IMR-90 (cell line): ENCODE measurements at regions not wholly inside any gene's neighbourhood (a gene's known extent, or its start where the extent isn't known, plus 50 kb on each side); places are given as distances from the start of the nearest gene placed in this dataset.
"Not testable (repeated sequence)": the region's sequence is repeated elsewhere in the genome, so short reads cannot be mapped to it uniquely, and the experiment has no call there.

Experiments used
- ATAC-seq: fragments of 200-7000 bp; cut with Tn5 transposase; 2 replicates; pipeline ENCODE4 v1.9.1; 2020; ENCODE audit warnings: low read depth, mild to moderate bottlenecking, moderate library complexity
- BruUV-seq: library from RNA; stranded (reverse); fragments of 400-500 nt; replicated peaks from 2 replicates; lab custom pipeline; 2021; lab: Mats Ljungman, UMichigan
- CTCF ChIA-PET: fragments of 300-600 bp; formaldehyde crosslinking; extraction: SDS; loops from one replicate; lab custom pipeline; 2021; ENCODE audit warnings: antibody characterized with exemption; lab: Yijun Ruan, JAX
- POLR2A ChIA-PET: fragments of 300-600 bp; sonication (Branson Sonifier 250); formaldehyde crosslinking; loops from one replicate; lab custom pipeline; 2022; ENCODE audit warnings: antibody characterized with exemption; ENCODE audit not compliant: unreplicated experiment; lab: Charles Lee
- DNase-seq: peaks from one replicate; pipeline ENCODE4 v3.0.0; 2013
- H2AFZ ChIP-seq: replicated peaks from 2 replicates; pipeline ENCODE3; 2013; ENCODE audit warnings: low read length, mild to moderate bottlenecking; ENCODE audit not compliant: poor library complexity
- H2AK5ac ChIP-seq: 2 replicates; pipeline ENCODE4 v1.6.1; 2013; ENCODE audit warnings: low read depth, low read length, inconsistent platforms
- H2AK9ac ChIP-seq: replicated peaks from 2 replicates; pipeline ENCODE3; 2013; ENCODE audit warnings: mild to moderate bottlenecking, low read depth, low read length, moderate library complexity; ENCODE audit not compliant: poor library complexity
- H2BK120ac ChIP-seq: 2 replicates; pipeline ENCODE4 v1.6.1; 2013; ENCODE audit warnings: low read depth, low read length, inconsistent platforms
- H2BK15ac ChIP-seq: 3 replicates; pipeline ENCODE4 v1.6.1; 2013; ENCODE audit warnings: low read depth, low read length, inconsistent platforms
- H2BK20ac ChIP-seq: 2 replicates; pipeline ENCODE4 v1.6.1; 2013; ENCODE audit warnings: low read depth, mild to moderate bottlenecking, inconsistent platforms, low read length, moderate library complexity
- H2BK5ac ChIP-seq: 2 replicates; pipeline ENCODE4 v1.6.1; 2013; ENCODE audit warnings: mild to moderate bottlenecking, low read depth, low read length, inconsistent platforms; ENCODE audit not compliant: poor library complexity, severe bottlenecking
- H3K14ac ChIP-seq: replicated peaks from 2 replicates; pipeline ENCODE4 v1.6.1; 2013; ENCODE audit warnings: low read depth, low read length, inconsistent platforms
- H3K18ac ChIP-seq: 2 replicates; pipeline ENCODE4 v1.6.1; 2013; ENCODE audit warnings: low read depth, low read length, control low read depth
- H3K23ac ChIP-seq: 2 replicates; pipeline ENCODE4 v1.6.1; 2013; ENCODE audit warnings: low read depth, low read length, inconsistent platforms
- H3K27ac ChIP-seq: 2 replicates; pipeline ENCODE4 v1.5.1; 2013; ENCODE audit warnings: mild to moderate bottlenecking, control low read depth, low read length; ENCODE audit not compliant: insufficient read depth
- H3K27me3 ChIP-seq: 2 replicates; pipeline ENCODE4 v1.6.1; 2013; ENCODE audit warnings: low read length; ENCODE audit not compliant: control insufficient read depth, insufficient read depth
- H3K36me3 ChIP-seq: 2 replicates; pipeline ENCODE4 v1.6.1; 2013; ENCODE audit warnings: low read length, mixed read lengths; ENCODE audit not compliant: control insufficient read depth, insufficient read depth
- H3K4ac ChIP-seq: 2 replicates; pipeline ENCODE4 v1.6.1; 2013; ENCODE audit warnings: low read depth, low read length, inconsistent platforms
- H3K4me1 ChIP-seq: 2 replicates; pipeline ENCODE4 v1.6.1; 2013; ENCODE audit warnings: low read length, mixed read lengths; ENCODE audit not compliant: control insufficient read depth, insufficient read depth
- H3K4me2 ChIP-seq: 2 replicates; pipeline ENCODE4 v1.6.1; 2013; ENCODE audit warnings: low read depth, mild to moderate bottlenecking, control low read depth, low read length, moderate library complexity
- H3K4me3 ChIP-seq: 2 replicates; pipeline ENCODE4 v1.5.1; 2013; ENCODE audit warnings: low read depth, mild to moderate bottlenecking, control low read depth, low read length, moderate library complexity; ENCODE audit not compliant: insufficient read depth
- H3K56ac ChIP-seq: 2 replicates; pipeline ENCODE4 v1.6.1; 2013; ENCODE audit warnings: low read length, inconsistent platforms; ENCODE audit not compliant: insufficient read depth; ENCODE audit errors: extremely low read depth
- H3K79me1 ChIP-seq, 2 experiments: 2 replicates each; pipeline ENCODE4 v1.6.1; 2013; ENCODE audit warnings: low read length in 2 of 2, inconsistent platforms in 1 of 2, low read depth in 1 of 2
- H3K9ac ChIP-seq: 2 replicates; pipeline ENCODE4 v1.6.1; 2013; ENCODE audit warnings: low read depth, low read length, control low read depth
- H3K9me1 ChIP-seq: 2 replicates; pipeline ENCODE4 v1.6.1; 2013; ENCODE audit warnings: low read length, inconsistent platforms; ENCODE audit not compliant: insufficient read depth
- H3K9me3 ChIP-seq: 2 replicates; pipeline ENCODE4 v1.6.1; 2013; ENCODE audit warnings: low read length; ENCODE audit not compliant: control insufficient read depth, insufficient read depth
- H4K20me1 ChIP-seq: 2 replicates; pipeline ENCODE4 v1.6.1; 2013; ENCODE audit warnings: low read length, inconsistent platforms; ENCODE audit not compliant: insufficient read depth
- H4K5ac ChIP-seq: 2 replicates; pipeline ENCODE4 v1.6.1; 2013; ENCODE audit warnings: mild to moderate bottlenecking, low read depth, low read length, control low read depth
- H4K8ac ChIP-seq, 2 experiments: 2 replicates each; pipeline ENCODE4 v1.6.1; 2013; ENCODE audit warnings: low read depth in 2 of 2, low read length in 2 of 2, control low read depth in 1 of 2, inconsistent platforms in 1 of 2
- H4K91ac ChIP-seq: 2 replicates; pipeline ENCODE4 v1.6.1; 2013; ENCODE audit warnings: low read depth, low read length, inconsistent platforms; ENCODE audit not compliant: insufficient read depth
- CTCF ChIP-seq: conservative IDR thresholded peaks from 2 replicates; pipeline ENCODE4 v1.5.1; 2012; ENCODE audit warnings: mild to moderate bottlenecking, low read depth, low read length, improper control_type of control experiment
- NFE2L2 ChIP-seq: fragments of 150-350 bp; IDR thresholded peaks from 2 replicates; pipeline ENCODE4 v1.6.1; 2016; ENCODE audit warnings: low read depth, mild to moderate bottlenecking, low read length
- POLR2A ChIP-seq: IDR thresholded peaks from 2 replicates; pipeline ENCODE4 v1.6.1; 2012; ENCODE audit warnings: mild to moderate bottlenecking, low read depth, low read length
- RAD21 ChIP-seq: IDR thresholded peaks from 2 replicates; pipeline ENCODE4 v1.6.1; 2012; ENCODE audit warnings: low read length, improper control_type of control experiment
- SMC3 ChIP-seq: fragments of 150-350 bp; IDR thresholded peaks from 2 replicates; pipeline ENCODE4 v1.6.1; 2016; ENCODE audit warnings: low read depth, mild to moderate bottlenecking, antibody characterized with exemption, low read length, moderate library complexity
- WGBS, 2 experiments: methylation state at CpG; one replicate each; pipeline versions ENCODE4 v1.1.5 to v1.1.7; 2013; ENCODE audit warnings: missing lambda C conversion rate in 2 of 2; ENCODE audit not compliant: insufficient read length in 1 of 2; ENCODE audit errors: extremely low coverage in 2 of 2; 5-methylcytosine and 5-hydroxymethylcytosine counted together
- dilution Hi-C: fragments of 300-500 bp; cut with HindIII; formaldehyde crosslinking; loops from one replicate; pipeline ENCODE4 v1.14.3; 2018; ENCODE audit warnings: low sequenced_read_pairs; ENCODE audit not compliant: unreplicated experiment
- in situ Hi-C: fragments of 300-500 bp; cut with MboI; formaldehyde crosslinking; loops from 3 replicates; pipeline ENCODE4 v1.14.3; 2019; ENCODE audit warnings: low sequenced_read_pairs, inconsistent platforms, mixed read lengths
- intact Hi-C: fragments of 100-400 bp; cut with micrococcal nuclease; formaldehyde crosslinking; loops from 2 replicates; pipeline ENCODE4 v1.10.0; 2022

GRCh38 chr1:70790232-70790923 is 257.2 kb downstream of the PTGER3 start:
- Histone ChIP-seq H3K4me2 (no peak overlapping the region), H4K91ac (no peak overlapping the region), H2BK120ac (no peak overlapping the region), H3K4me3 (no peak overlapping the region), H3K56ac (no peak overlapping the region), H3K9me1 (no peaks in the 10 kb centered on the region), H3K4me1 (no peaks in the 10 kb centered on the region), H2AK5ac (no peak overlapping the region), H2BK5ac (no peak overlapping the region), H4K5ac (no peak overlapping the region), H2AFZ (no peak overlapping the region), H2BK20ac (no peak overlapping the region), H4K8ac (no peak overlapping the region), H2AK9ac (no peak overlapping the region), H3K14ac (no peak overlapping the region), H4K20me1 (no peaks in the 10 kb centered on the region), H3K4ac (no peak overlapping the region), H3K9me3 (no peaks in the 10 kb centered on the region), H2BK15ac (no peak overlapping the region), H3K9ac (no peak overlapping the region), H3K27ac (no peak overlapping the region), H3K79me1 (no peaks in the 10 kb centered on the region), H3K18ac (no peak overlapping the region), H3K27me3 (no peaks in the 10 kb centered on the region), H3K36me3 (no peaks in the 10 kb centered on the region), H3K23ac (no peak overlapping the region)
- in situ Hi-C loops (no loop called here), dilution Hi-C loops (no loop called here), intact Hi-C loops (no loop called here)
- CTCF ChIA-PET, result no interaction called here
- TF ChIP-seq NFE2L2 (no peak), RAD21 (no peak), SMC3 (no peak), CTCF (no peak), POLR2A (no peak)
- DNase-seq, result no peak
- WGBS, 2 experiments, result no CpG with 5 or more reads among the region's 5 CpGs
- ATAC-seq, result no peak
- no TSS peak for BruUV-seq
- POLR2A ChIA-PET, result no interaction called here

DNA sequence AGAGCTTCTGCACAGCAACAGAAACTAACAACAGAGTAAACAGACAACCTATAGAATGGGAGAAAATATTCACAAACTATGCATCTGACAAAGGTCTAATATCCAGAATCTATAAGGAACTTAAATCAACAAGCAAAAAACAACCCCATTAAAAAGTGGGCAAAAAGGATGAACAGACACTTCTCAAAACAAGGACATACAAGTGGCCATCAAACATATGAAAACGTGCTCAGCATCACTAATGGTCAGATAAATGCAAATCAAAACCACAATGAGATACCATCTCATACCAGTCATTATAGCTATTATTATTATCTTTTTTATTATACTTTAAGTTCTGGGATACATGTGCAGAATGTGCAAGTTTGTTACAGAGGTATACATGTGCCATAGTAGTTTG is 252.6 kb downstream of the PTGER3 start:
- H3K4me3 ChIP-seq, CTCF ChIA-PET, H3K9me1 ChIP-seq, ATAC-seq, H3K18ac ChIP-seq, intact Hi-C loops, H3K56ac ChIP-seq, H2AFZ ChIP-seq, H4K91ac ChIP-seq, H3K14ac ChIP-seq, H4K20me1 ChIP-seq, H2BK120ac ChIP-seq, POLR2A ChIA-PET, H2BK15ac ChIP-seq, H3K36me3 ChIP-seq, H3K23ac ChIP-seq, H3K27me3 ChIP-seq, H3K4me2 ChIP-seq, H2AK5ac ChIP-seq, DNase-seq, H3K4me1 ChIP-seq, H4K5ac ChIP-seq, H3K9me3 ChIP-seq, H3K27ac ChIP-seq, in situ Hi-C loops, H3K9ac ChIP-seq, H4K8ac ChIP-seq, H3K79me1 ChIP-seq, H2AK9ac ChIP-seq, dilution Hi-C loops, BruUV-seq, H2BK5ac ChIP-seq, H3K4ac ChIP-seq, H2BK20ac ChIP-seq: not testable (repeated sequence)
- no CpG with 5 or more reads among the region's 1 CpG for WGBS, 2 experiments
